GM03348 (cell line): ENCODE measurements at regions not wholly inside any gene's neighbourhood (a gene's known extent, or its start where the extent isn't known, plus 50 kb on each side); places are given as distances from the start of the nearest gene placed in this dataset.

Experiments
- DNase-seq: peaks from one replicate; pipeline ENCODE4 v3.0.0; 2012; ENCODE audit warnings: low spot score

- no peak for DNase-seq
Observed at GRCh38 chr3:139870000-139870675, 64.8 kb upstream of the CLSTN2 start.

GRCh38 chr3:139868773-139869172, 66.2 kb upstream of the CLSTN2 start:
- DNase-seq: no peak

- DNase-seq: no peak
Observed at GRCh38 chr3:139848660-139849059, 86.3 kb upstream of the CLSTN2 start.

GRCh38 chr3:139846729-139847128, 88.3 kb upstream of the CLSTN2 start:
- DNase-seq: no peak

GRCh38 chr3:139839659-139840058, 95.3 kb upstream of the CLSTN2 start:
- DNase-seq: no peak

GRCh38 chr3:139839014-139839413, 96.0 kb upstream of the CLSTN2 start:
- no peak for DNase-seq

GRCh38 chr3:139838269-139838957, 96.6 kb upstream of the CLSTN2 start:
- DNase-seq: no peak

- no peak for DNase-seq
Observed at GRCh38 chr3:139836698-139837464, 98.1 kb upstream of the CLSTN2 start.

GRCh38 chr3:139835830-139836683, 98.9 kb upstream of the CLSTN2 start:
- DNase-seq: no peak

GRCh38 chr3:139832998-139833397, 102.0 kb upstream of the CLSTN2 start:
- no peak for DNase-seq

- DNase-seq: no peak
Observed at GRCh38 chr3:139830817-139831216, 104.2 kb upstream of the CLSTN2 start.

- no peak for DNase-seq
Observed at GRCh38 chr3:139827833-139828232, 107.2 kb upstream of the CLSTN2 start.

- DNase-seq: no peak
Observed at GRCh38 chr3:139824864-139825263, 110.1 kb upstream of the CLSTN2 start.

GRCh38 chr3:139814646-139815045, 120.3 kb upstream of the CLSTN2 start:
- DNase-seq: no peak

- DNase-seq: no peak
Observed at GRCh38 chr3:139811331-139811730, 123.7 kb upstream of the CLSTN2 start.

- no peak for DNase-seq
Observed at GRCh38 chr3:139808201-139808600, 126.8 kb upstream of the CLSTN2 start.

- DNase-seq: no peak
Observed at GRCh38 chr3:139803294-139803693, 125.5 kb upstream of the NMNAT3 start.

- no peak for DNase-seq
Observed at GRCh38 chr3:139797724-139798343, 120.1 kb upstream of the NMNAT3 start.

- no peak for DNase-seq
Observed at GRCh38 chr3:139794469-139795265, 116.9 kb upstream of the NMNAT3 start.

GRCh38 chr3:139793408-139793807, 115.6 kb upstream of the NMNAT3 start:
- DNase-seq: no peak

- no peak for DNase-seq
Observed at GRCh38 chr3:139780593-139780992, 102.8 kb upstream of the NMNAT3 start.
